ENCODE measurements at regions not wholly inside any gene's neighbourhood (a gene's known extent, or its start where the extent isn't known, plus 50 kb on each side); places are given as distances from the start of the nearest gene placed in this dataset.

GRCh38 chrX:21056622-21057021, 317.6 kb upstream of the CNKSR2 start:
- no peak for DNase-seq

DNA sequence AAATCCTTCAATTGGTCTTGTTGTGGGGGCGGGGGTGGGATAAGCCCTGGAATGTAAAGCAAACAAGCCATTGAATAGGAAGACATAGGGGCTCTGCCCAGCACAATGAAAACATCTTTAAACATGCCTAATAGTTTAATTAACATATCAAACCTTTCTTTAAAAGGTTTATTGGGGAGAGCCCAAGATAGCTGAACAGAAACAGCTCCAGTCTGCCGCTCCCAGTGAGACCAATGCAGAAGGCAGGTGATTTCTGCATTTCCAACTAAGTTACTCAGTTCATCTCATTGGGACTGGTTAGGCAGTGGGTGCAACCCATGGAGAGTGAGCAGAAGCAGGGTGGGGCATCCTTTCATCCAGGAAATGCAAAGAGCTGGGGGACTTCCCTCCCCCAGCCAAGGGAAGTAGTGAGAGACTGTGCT, 327.2 kb upstream of the CNKSR2 start:
- DNase-seq = no peak

GRCh38 chrX:21014326-21014725, 359.9 kb upstream of the CNKSR2 start:
- no peak for DNase-seq

- no peak for DNase-seq
Observed at GRCh38 chrX:21004835-21005234, 369.4 kb upstream of the CNKSR2 start.

GRCh38 chrX:20995829-20996228, 378.4 kb upstream of the CNKSR2 start:
- DNase-seq = no peak

- DNase-seq = no peak
Observed at GRCh38 chrX:20989361-20989760, 384.9 kb upstream of the CNKSR2 start.

DNA sequence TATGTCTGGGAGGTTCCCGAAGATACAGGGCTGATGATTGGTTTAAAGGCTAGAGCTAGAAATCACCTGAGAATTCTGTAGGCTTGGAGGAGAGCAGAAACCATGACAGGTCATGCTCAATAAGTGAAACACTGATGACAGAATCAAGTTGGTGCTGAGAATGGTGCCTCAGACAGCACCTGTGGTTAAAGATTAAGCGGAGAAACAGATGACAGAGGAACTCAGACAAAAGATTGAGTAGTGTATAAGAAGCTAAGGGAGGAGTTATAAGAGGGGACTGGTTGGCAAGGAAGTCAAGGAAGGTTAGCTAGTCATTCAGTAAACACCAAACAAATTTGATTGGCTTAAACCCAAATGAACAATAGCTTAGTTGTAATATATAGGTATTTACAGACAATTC, 385.4 kb upstream of the CNKSR2 start:
- DNase-seq = no peak

GRCh38 chrX:20988118-20988517, 386.1 kb upstream of the CNKSR2 start:
- no peak for DNase-seq

- no peak for DNase-seq
Observed at GRCh38 chrX:20980426-20980825, 393.8 kb upstream of the CNKSR2 start.

- DNase-seq = no peak
Observed at GRCh38 chrX:20974326-20974725, 399.9 kb upstream of the CNKSR2 start.

DNA sequence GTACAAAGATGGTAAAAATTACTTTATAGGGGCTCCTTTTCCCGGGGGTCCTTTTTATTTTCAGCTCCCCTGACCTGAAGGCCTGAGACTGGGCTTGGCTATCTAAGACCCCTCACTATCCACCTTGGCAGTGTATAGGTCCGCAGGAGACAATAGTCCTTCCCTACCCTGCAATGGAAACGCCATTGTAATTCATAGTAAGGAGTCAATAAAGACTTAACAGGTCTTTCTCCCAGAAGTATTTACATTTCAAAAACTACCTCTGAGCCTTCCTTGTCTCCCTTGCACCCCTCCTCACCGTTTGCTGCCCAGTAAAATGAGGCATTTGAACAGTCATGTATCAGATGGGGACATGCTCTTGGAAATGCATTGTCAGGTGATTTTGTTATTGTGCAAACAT, 401.2 kb upstream of the CNKSR2 start:
- no peak for DNase-seq

DNA sequence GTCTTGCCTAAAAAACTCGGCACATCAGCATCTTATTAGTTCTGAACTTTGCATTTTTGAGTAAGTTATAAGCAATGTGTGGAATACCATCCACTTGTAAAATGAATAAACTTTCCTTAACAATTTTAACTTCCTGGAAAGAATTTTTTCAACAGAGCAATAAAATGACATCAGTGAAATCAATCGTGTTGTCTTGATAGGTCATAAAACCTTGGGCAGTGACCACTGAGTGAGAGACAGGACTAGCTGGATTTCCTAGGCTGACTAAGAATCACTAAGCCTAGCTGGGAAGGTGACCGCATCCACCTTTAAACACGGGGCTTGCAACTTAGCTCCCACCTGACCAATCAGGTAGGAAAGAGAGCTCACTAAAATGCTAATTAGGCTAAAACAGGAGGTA, 403.0 kb upstream of the CNKSR2 start:
- no peak for DNase-seq

DNA sequence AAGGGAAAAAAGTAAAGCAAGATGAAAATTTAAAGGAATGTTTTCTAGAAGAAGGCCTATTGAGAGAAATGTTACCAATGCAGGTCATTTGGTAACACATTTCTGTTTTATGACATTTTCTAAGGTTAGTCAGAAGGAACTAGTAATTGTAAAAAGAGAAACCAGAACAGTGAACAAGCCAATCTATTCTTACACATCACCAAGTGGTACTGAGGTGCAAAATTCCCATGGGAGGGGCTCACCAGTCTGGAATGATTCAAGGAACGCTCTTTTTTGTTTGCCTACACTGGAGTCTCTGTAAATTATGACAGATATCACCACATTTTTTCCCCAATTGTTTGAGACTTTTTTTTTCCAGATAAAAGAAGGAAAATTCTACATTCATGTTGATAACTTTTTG, 404.7 kb upstream of the CNKSR2 start:
- no peak for DNase-seq

- DNase-seq = no peak
Observed at GRCh38 chrX:20968996-20969395, 405.2 kb upstream of the CNKSR2 start.

- no peak for DNase-seq
Observed at GRCh38 chrX:20967725-20968124, 406.5 kb upstream of the CNKSR2 start.

GRCh38 chrX:20965270-20966044, 408.8 kb upstream of the CNKSR2 start:
- DNase-seq = no peak

DNA sequence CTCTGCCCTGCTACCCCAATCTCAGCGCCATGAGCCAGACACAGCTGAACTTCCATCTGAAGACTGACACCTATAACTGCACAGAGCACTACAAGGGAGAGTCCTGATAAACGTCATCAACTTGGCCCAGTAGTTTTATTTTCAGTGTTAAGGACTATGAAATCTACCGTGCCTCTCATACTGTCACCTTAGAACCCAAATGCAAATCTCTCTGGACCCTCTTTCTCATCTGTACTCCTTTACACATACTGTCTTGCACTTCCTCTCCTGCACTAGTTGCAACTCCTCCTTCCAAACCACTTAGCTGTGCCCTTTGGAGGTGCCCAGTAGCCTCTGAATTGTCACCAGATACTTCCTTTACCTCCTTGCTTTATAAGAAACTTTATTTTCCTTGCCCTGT, 420.2 kb upstream of the CNKSR2 start:
- DNase-seq = no peak

GRCh38 chrX:20952180-20952579, 422.0 kb upstream of the CNKSR2 start:
- no peak for DNase-seq

- DNase-seq = no peak
Observed at GRCh38 chrX:20951016-20951810, 423.0 kb upstream of the CNKSR2 start.

DNA sequence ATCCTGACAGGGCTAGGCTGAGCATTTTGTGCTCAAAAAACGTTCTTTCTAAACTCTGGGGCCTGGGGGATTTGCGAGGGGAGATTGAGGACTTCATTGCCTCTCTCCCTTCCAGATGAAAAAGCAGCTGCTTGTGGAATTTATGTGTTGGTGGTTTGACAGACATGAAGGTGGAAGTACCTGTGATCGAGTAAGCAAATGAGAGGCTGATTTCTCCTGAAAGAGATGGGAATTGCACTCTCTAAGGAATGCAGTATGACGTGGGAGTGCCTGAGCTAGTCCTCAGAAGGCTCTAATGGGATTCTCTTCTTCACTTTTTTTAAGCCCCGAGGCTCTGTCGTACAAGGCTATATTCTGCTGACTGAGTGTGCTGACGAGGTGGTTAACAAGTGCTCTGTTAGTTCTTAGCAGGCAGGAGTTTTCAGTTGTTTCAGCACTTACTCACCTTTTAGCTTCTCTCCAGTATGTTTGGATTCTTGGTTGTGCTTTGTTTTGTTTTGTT, 426.8 kb upstream of the CNKSR2 start:
- no peak for DNase-seq

- no peak for DNase-seq
Observed at GRCh38 chrX:20913760-20914159, 460.5 kb upstream of the CNKSR2 start.

GRCh38 chrX:20906571-20906970, 467.6 kb upstream of the CNKSR2 start:
- no peak for DNase-seq

DNA sequence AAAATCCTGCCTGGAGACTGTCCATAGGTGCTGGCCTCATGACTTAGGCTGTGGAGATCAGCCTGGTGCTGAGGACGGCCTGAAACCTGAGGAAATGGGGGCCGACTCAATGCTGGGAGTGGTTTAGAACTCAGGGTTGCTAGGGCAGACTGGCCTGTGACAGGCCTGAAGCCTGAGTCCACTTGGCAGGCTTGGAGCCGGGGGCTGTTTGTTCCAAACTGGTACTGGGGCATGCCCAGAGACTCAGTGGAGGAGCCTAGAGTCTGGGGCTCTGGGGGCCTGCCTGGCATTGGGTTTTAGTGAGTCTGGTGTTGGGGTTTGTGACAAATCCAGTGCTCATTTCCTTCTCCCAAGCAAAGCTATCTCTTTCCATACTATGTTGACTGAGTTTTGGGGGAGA, 489.7 kb upstream of the CNKSR2 start:
- no peak for DNase-seq

DNA sequence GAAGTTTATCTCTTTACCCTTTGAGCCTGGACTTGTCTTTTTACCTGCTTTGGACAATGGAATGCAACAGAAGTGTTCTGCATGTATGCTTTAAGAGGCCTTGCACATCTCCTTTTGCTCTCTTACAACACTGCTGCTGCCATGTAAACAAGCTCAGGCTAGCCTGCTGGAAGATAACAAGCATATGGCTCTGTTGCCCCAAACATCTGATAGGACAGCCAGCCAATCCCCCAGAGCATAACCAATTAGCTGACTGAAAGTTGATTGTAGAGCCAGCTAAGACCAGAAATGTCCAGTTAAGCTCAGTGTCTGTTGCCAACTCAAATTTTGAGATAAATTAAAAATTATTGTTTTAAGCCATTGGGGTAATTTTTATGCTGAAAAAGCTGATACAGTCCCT, 510.6 kb upstream of the CNKSR2 start:
- no peak for DNase-seq
